Neural progenitor cell (in vitro differentiated cells): ENCODE measurements at regions not wholly inside any gene's neighbourhood (a gene's known extent, or its start where the extent isn't known, plus 50 kb on each side); places are given as distances from the start of the nearest gene placed in this dataset.
A peak's percentile ranks its signal among the peaks of the same experiment; 100 is the strongest.
"Not testable (repeated sequence)": the region's sequence is repeated elsewhere in the genome, so short reads cannot be mapped to it uniquely, and the experiment has no call there.

Experiments used
- DNase-seq: peaks from one replicate; pipeline ENCODE4 v3.0.0-alpha.2; 2016; ENCODE audit warnings: low spot score
- H2AFZ ChIP-seq: fragments of 200-600 bp; sonication (generic); replicated peaks from 2 replicates; pipeline ENCODE4 v1.6.1; 2016; ENCODE audit warnings: antibody characterized with exemption
- H3F3A ChIP-seq: fragments of 200-600 bp; sonication (generic); 2 replicates; pipeline ENCODE4 v1.6.1; 2016; ENCODE audit warnings: antibody characterized with exemption, low read depth
- H3K27ac ChIP-seq: fragments of 200-600 bp; sonication (generic); 2 replicates; pipeline ENCODE4 v1.5.1; 2016; ENCODE audit warnings: mild to moderate bottlenecking
- H3K27me3 ChIP-seq: fragments of 200-600 bp; sonication (generic); 2 replicates; pipeline ENCODE4 v1.6.1; 2016; ENCODE audit warnings: mild to moderate bottlenecking, moderate library complexity
- H3K36me3 ChIP-seq: fragments of 200-600 bp; sonication (generic); 2 replicates; pipeline ENCODE4 v1.5.1; 2016
- H3K4me1 ChIP-seq: fragments of 200-600 bp; sonication (generic); 2 replicates; pipeline ENCODE4 v1.6.1; 2016; ENCODE audit warnings: mixed run types
- H3K4me2 ChIP-seq: fragments of 200-600 bp; sonication (generic); 2 replicates; pipeline ENCODE4 v1.6.1; 2016
- H3K4me3 ChIP-seq: fragments of 200-600 bp; sonication (generic); 2 replicates; pipeline ENCODE4 v1.5.1; 2016
- H3K79me2 ChIP-seq: fragments of 200-600 bp; sonication (generic); 2 replicates; pipeline ENCODE4 v1.6.1; 2016; ENCODE audit warnings: low read depth
- H3K9ac ChIP-seq: fragments of 200-600 bp; sonication (generic); 2 replicates; pipeline ENCODE4 v1.6.1; 2016
- H3K9me3 ChIP-seq: fragments of 200-600 bp; sonication (generic); 2 replicates; pipeline ENCODE4 v1.5.1; 2016; ENCODE audit warnings: low read depth
- H4K20me1 ChIP-seq: fragments of 200-600 bp; sonication (generic); 2 replicates; pipeline ENCODE4 v1.6.1; 2016; ENCODE audit warnings: low read depth
- H3K27ac Mint-ChIP-seq: 3 replicates; pipeline ENCODE4 v1.8.0; 2021; ENCODE audit warnings: mixed read lengths
- H3K27me3 Mint-ChIP-seq: 2 replicates; pipeline ENCODE4 v1.8.0; 2022; ENCODE audit warnings: low read depth, mild to moderate bottlenecking, inconsistent platforms, moderate library complexity, mixed read lengths; ENCODE audit not compliant: insufficient read depth
- H3K36me3 Mint-ChIP-seq: 3 replicates; pipeline ENCODE4 v1.8.0; 2021; ENCODE audit warnings: mixed read lengths
- H3K4me1 Mint-ChIP-seq: 3 replicates; pipeline ENCODE4 v1.8.0; 2021; ENCODE audit warnings: mixed read lengths
- H3K4me3 Mint-ChIP-seq: 3 replicates; pipeline ENCODE4 v1.8.0; 2021; ENCODE audit warnings: mild to moderate bottlenecking, moderate library complexity, mixed read lengths
- H3K9me3 Mint-ChIP-seq: 3 replicates; pipeline ENCODE4 v1.8.0; 2020; ENCODE audit warnings: mixed read lengths

DNA sequence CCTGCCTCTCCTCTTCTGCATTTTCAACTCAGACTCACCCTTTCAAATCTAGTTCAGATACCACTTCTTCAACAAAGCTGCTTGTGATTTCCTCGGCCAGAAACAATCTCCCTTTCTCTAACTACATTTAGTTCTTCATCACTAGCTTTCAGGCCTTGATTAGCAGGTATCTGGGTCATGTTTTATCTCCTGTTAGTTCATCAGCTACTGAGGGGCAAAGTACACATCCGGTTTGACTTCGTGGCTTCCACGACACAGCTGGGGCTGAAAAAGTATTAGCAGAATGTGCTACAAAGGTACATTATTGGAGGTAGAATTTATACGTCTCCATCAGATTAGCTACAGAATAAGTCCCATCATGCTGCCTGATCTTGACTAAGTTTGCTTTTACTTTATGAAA is 197.2 kb upstream of the PRKX start:
- not testable (repeated sequence) for H4K20me1 ChIP-seq, H3K79me2 ChIP-seq, H3K27me3 Mint-ChIP-seq, H3K27ac ChIP-seq, H3K27ac Mint-ChIP-seq, H2AFZ ChIP-seq, H3F3A ChIP-seq, H3K4me2 ChIP-seq, DNase-seq, H3K9ac ChIP-seq, H3K4me3 ChIP-seq, H3K36me3 ChIP-seq, H3K9me3 ChIP-seq, H3K9me3 Mint-ChIP-seq, H3K4me1 Mint-ChIP-seq, H3K27me3 ChIP-seq, H3K36me3 Mint-ChIP-seq, H3K4me3 Mint-ChIP-seq, H3K4me1 ChIP-seq

DNA sequence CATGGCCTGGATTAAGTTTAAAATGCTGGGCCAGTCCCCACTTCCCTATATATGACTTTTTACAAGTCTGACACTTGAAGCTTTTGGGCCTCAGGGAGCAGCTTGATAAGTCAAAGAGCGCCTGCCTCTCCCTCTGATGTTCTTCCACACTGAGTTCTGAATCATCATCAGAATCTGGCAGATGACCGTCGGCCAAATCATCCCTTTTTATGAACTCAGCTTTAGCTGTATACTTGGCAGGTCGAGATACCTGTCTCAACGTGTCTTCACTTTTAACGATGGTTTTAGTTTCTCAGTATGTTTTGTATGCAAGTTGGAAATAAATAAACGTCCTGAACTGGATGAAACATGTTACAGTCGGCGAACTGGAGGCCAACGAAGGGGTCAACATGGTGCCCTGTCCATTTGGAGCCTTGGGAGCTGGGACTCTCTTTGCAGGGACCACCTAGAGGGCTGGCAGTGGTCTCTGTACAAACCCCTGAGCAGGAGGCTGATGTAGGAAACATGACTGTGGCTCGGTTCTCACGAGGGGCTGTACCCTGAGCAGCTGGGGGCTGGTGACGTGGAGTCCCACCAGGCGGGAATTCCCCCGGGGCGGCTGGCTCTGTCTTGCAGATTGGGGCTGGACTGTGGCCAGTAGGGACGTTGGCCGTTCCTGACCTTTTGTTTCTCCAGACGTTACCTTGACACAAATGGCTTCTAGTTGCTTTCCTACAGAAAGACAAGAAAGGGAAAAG is 192.2 kb upstream of the PRKX start:
- H3K4me3 Mint-ChIP-seq, H3F3A ChIP-seq, H3K79me2 ChIP-seq, DNase-seq, H3K27me3 Mint-ChIP-seq, H3K4me2 ChIP-seq, H3K36me3 Mint-ChIP-seq, H2AFZ ChIP-seq, H3K9me3 ChIP-seq, H3K27me3 ChIP-seq, H3K27ac ChIP-seq, H3K4me1 Mint-ChIP-seq, H3K9ac ChIP-seq, H3K27ac Mint-ChIP-seq, H3K36me3 ChIP-seq, H4K20me1 ChIP-seq, H3K9me3 Mint-ChIP-seq, H3K4me1 ChIP-seq, H3K4me3 ChIP-seq: not testable (repeated sequence)

DNA sequence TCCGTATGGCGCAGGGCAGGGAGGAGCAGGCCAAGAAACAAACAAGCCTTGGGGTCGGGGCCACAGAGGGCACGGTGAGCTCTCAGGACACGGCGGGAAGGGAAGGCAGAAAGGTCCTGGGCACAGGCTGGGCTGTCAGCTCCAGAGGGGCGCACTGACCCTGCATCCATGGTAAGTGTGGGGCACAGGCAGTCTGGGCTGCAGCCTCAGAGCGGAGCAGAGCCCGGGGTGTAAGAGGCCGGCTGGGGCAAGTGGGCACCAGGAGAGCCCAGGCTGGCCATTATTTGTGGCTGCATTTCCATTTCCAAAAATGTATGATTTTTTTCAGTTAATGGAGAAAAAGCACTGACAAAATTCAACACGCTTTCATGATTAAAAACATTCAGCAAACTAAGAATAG is 188.8 kb upstream of the PRKX start:
- not testable (repeated sequence) for H3K27me3 Mint-ChIP-seq, H3K4me3 ChIP-seq, H3K36me3 Mint-ChIP-seq, H3K4me2 ChIP-seq, H3K4me3 Mint-ChIP-seq, DNase-seq, H3K36me3 ChIP-seq, H2AFZ ChIP-seq, H3K4me1 ChIP-seq, H3K27me3 ChIP-seq, H3K79me2 ChIP-seq, H3K27ac Mint-ChIP-seq, H3K27ac ChIP-seq, H3K9me3 Mint-ChIP-seq, H3K4me1 Mint-ChIP-seq, H3K9me3 ChIP-seq, H3K9ac ChIP-seq, H3F3A ChIP-seq, H4K20me1 ChIP-seq

DNA sequence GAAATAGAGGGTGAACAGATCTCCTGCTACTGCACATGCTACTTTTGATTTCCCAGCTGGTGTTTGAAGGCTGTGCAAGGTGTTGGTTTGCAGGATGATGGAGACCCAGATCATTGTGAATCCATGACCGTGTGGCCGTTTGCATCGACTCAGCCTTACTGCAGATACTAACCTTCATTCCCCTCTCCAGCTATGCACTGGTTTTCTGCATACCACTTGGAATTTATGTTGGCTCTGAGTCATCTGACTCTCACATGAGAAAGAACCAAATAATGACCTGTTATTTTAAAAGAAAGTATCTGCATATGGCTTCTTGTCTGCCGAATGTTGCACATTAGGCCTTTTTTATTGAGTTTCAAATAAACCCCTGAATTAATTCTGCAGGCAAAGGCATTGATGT is 183.3 kb upstream of the PRKX start:
- DNase-seq, result not testable (repeated sequence)

DNA sequence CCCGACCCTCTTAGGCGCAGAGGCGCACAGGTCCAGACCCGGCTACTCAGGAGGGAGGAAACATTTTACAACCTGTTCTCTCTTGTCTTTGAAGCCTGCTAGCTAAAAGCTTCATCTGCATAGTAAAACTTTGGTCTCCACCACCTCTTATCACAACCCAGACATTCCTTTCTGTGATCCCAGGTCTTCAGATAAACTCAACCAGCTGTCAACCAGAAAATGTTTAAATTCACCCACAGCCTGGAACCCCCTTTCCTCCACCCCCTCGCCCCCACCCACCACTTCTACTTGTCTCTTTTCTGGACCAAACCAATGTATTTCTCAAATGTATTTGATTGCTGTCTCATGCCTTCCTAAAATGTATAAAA is 169.1 kb upstream of the PRKX start:
- not testable (repeated sequence) for H4K20me1 ChIP-seq, H3K27me3 Mint-ChIP-seq, H3K9me3 Mint-ChIP-seq, H3K36me3 ChIP-seq, DNase-seq, H3K9ac ChIP-seq, H3K4me3 ChIP-seq, H2AFZ ChIP-seq, H3K9me3 ChIP-seq, H3K27ac ChIP-seq, H3K4me2 ChIP-seq, H3K27me3 ChIP-seq, H3K36me3 Mint-ChIP-seq, H3F3A ChIP-seq, H3K4me1 Mint-ChIP-seq, H3K4me1 ChIP-seq, H3K79me2 ChIP-seq, H3K27ac Mint-ChIP-seq
- H3K4me3 Mint-ChIP-seq, result peak overlapping the region; percentile 65

More for the DNA sequence above, 183.3 kb upstream of the PRKX start:
- H3K4me1 Mint-ChIP-seq, H3K27ac ChIP-seq, H3K79me2 ChIP-seq, H3K4me3 Mint-ChIP-seq, H3K4me3 ChIP-seq, H3K9me3 Mint-ChIP-seq, H3K36me3 Mint-ChIP-seq, H4K20me1 ChIP-seq, H3K4me2 ChIP-seq, H3K27ac Mint-ChIP-seq, H2AFZ ChIP-seq, H3K27me3 ChIP-seq, H3K36me3 ChIP-seq, H3K9ac ChIP-seq, H3F3A ChIP-seq, H3K27me3 Mint-ChIP-seq, H3K9me3 ChIP-seq, H3K4me1 ChIP-seq: not testable (repeated sequence)

DNA sequence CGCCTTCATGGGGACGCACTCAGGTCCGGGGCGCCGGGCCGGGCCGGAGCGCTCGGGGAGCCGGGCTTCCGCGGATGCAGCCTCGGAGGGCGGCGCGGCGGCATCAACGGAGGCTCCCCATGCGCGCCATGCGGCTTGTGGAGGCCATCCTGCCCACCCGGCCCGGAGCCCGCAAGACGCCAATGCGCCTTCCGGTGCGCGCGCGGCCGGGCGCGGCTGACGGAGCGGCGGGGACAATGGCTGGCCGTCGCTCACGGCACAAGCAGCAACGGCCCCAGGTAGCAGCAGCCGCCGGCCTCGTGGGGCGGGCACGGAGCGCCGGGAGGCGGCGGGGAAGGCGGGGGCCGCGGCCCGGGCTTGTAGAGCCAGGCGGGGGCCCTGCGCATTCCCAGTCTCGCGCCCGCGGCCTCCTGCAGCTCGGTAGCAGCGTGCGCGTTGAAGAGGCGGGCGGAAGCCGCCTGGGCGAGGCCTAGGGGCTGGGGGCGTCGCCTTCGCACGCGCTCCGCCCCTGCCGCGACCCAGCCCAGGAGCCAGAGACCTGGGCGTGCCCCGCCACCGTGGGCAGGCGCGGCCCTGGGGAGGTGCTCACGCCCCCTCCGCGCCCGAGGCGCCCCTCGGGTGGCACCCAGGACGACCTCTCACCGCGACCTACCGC is 168.6 kb upstream of the PRKX start:
- H3K27ac Mint-ChIP-seq, H3K27me3 Mint-ChIP-seq, H3K9me3 Mint-ChIP-seq, H3K36me3 ChIP-seq, H3K36me3 Mint-ChIP-seq, H3K4me2 ChIP-seq, H3K9ac ChIP-seq, H3K9me3 ChIP-seq, H3K27me3 ChIP-seq, H3K4me3 Mint-ChIP-seq, DNase-seq, H3K4me3 ChIP-seq, H3K27ac ChIP-seq, H3K79me2 ChIP-seq, H4K20me1 ChIP-seq, H2AFZ ChIP-seq, H3K4me1 Mint-ChIP-seq, H3K4me1 ChIP-seq, H3F3A ChIP-seq: not testable (repeated sequence)

DNA sequence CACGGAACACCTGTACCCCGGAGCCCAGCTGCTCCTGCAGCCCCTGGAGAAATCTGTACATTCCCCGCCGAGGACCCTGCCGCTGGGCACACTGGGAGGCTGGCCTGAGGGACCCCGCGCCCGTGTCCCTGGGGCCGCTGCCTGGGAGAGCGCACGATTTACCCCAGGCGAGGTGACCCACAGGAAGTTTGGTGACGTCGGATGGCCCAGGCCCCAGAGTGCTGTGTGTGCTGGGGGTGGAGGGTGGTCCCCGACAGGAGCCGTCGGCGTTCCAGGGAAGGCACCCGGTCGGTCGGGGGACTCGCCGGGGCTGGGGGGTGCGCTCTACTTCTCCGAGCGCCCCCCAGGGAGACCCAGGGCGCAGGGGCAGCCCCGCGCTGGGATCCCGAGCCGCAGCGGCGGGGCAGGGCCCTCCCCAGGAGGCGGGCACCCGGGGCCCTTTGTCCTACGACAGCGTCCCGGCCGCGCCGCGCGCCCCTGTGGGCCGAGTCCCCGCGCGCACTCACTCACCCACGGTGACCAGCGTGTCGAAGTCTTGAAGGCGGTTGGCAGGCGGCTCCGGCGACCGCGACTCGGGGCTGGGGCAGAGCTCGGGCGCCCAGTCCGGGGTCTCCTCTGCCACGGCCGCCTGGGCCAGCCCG is 167.9 kb upstream of the PRKX start:
- not testable (repeated sequence) for H3K4me1 ChIP-seq, H3K27me3 ChIP-seq, H3K27ac Mint-ChIP-seq, H3K36me3 Mint-ChIP-seq, DNase-seq, H3K4me1 Mint-ChIP-seq, H3K4me2 ChIP-seq, H3K4me3 Mint-ChIP-seq, H3K27ac ChIP-seq, H3K36me3 ChIP-seq, H2AFZ ChIP-seq, H3K9me3 Mint-ChIP-seq, H3K27me3 Mint-ChIP-seq, H3K4me3 ChIP-seq, H3K9me3 ChIP-seq, H3F3A ChIP-seq, H3K9ac ChIP-seq, H4K20me1 ChIP-seq, H3K79me2 ChIP-seq

DNA sequence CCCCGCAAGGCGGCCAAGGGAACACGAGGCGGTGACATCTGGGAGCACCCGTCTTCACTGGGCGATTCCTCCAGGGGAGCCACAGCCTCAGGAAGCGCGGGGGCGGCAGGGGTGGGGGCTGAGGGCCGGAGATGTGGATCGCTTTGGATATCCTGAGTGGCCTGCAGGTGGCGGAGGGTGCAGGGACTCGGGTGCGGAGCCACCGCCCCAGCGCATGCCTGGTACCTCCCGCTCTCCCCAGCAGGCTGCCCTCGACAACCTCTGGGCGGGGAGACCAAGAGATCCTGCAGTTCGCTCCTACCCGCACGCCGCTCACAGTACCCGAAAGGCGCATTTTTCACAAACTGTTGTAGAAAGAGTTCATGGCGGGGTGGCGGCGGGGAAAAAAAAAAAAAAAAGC is 162.9 kb upstream of the PRKX start:
- H3K79me2 ChIP-seq, H4K20me1 ChIP-seq, H3K27me3 Mint-ChIP-seq, H3K27me3 ChIP-seq, H3K27ac Mint-ChIP-seq, H3K4me3 Mint-ChIP-seq, H3F3A ChIP-seq, H3K9me3 Mint-ChIP-seq, H2AFZ ChIP-seq, H3K9ac ChIP-seq, H3K4me1 Mint-ChIP-seq, H3K27ac ChIP-seq, DNase-seq, H3K9me3 ChIP-seq, H3K4me2 ChIP-seq, H3K36me3 ChIP-seq, H3K36me3 Mint-ChIP-seq, H3K4me3 ChIP-seq, H3K4me1 ChIP-seq: not testable (repeated sequence)
